Heart left ventricle (tissue), 13 donors: ENCODE measurements at regions not wholly inside any gene's neighbourhood (a gene's known extent, or its start where the extent isn't known, plus 50 kb on each side); places are given as distances from the start of the nearest gene placed in this dataset.

Experiments
- CTCF ChIP-seq, 12 donors: fragments of 200-600 bp; sonication (generic) in 4 of 12; IDR thresholded peaks; one replicate each; pipeline versions ENCODE4 v1.5.0 to v1.8.0; 2018 to 2022; ENCODE audit warnings: antibody characterized with exemption in 12 of 12, mild to moderate bottlenecking in 5 of 12
- POLR2A ChIP-seq, 2 donors: fragments of 450-650 bp; IDR thresholded peaks; one replicate each; pipeline ENCODE4 v1.6.1; 2017; ENCODE audit warnings: antibody characterized with exemption in 2 of 2, mild to moderate bottlenecking in 2 of 2, moderate library complexity in 2 of 2
- donor health status: ischemic (EF 13 %, LVEDD 7.1; RV severe dilation, severe dysfunction).
- donor health status: DM: no; HTN: yes; CAD: no.
- donor health status: DM: no; HTN: no; CAD: no.
- donor health status: ischemic (EF 25% LVEDD 6.9; RV normal size, moderate dysfunction).
- donor health status: ischemic (EF 25% LVEDD 5.7; RV mildly dilated, moderate dysfunction).
- donor health status: ischemic (EF 35%, LVEDD 5.7; RV mildly dilated, moderate dysfunction).
- donor health status: nonischemic (EF 11% LVEDD 7.7; RV severe dilation, severe dysfunction).
- donor health status: DM: yes; HTN: yes; CAD: no.
- donor health status: PGD.
- donor health status: ischemic (EF 29% LVEDD 5.4; RV normal size, mild dysfunction).
- donor health status: nonischemic (EF 23%, LVEDD 6.1; RV moderate dilation, normal function).

GRCh38 chr5:118675247-118675646 is 313.1 kb downstream of the DTWD2 start:
- TF ChIP-seq CTCF (IDR thresholded peaks at IDR 0.05) (no peak), POLR2A (IDR thresholded peaks at IDR 0.05) (no peak)
